HEK293 (cell line): ENCODE measurements at regions not wholly inside any gene's neighbourhood (a gene's known extent, or its start where the extent isn't known, plus 50 kb on each side); places are given as distances from the start of the nearest gene placed in this dataset.

Experiments used
- CTCF ChIA-PET: fragments of 350-600 bp; formaldehyde crosslinking; extraction: SDS; loops from one replicate; lab custom pipeline; 2021; ENCODE audit warnings: antibody characterized with exemption; lab: Yijun Ruan, JAX
- POLR2A ChIA-PET: fragments of 300-600 bp; formaldehyde crosslinking; extraction: SDS; loops from one replicate; lab custom pipeline; 2020; ENCODE audit warnings: antibody characterized with exemption, inconsistent platforms; lab: Yijun Ruan, JAX
- H3K27ac ChIP-seq: fragments of 200-500 bp; sonication (Bioruptor generic); 2 replicates; pipeline ENCODE4 v1.5.1; 2014; ENCODE audit warnings: low read depth, low read length, control low read depth, inconsistent platforms; ENCODE audit errors: extremely low read depth
- H3K36me3 ChIP-seq, 2 experiments: fragments of 200-500 bp in 1 of 2; sonication (Bioruptor generic) in 1 of 2; 1 replicate in 1 of 2; 2 replicates in 1 of 2; pipeline ENCODE4 v1.5.1; 2014 to 2017; ENCODE audit warnings: inconsistent platforms in 2 of 2, low read length in 2 of 2; ENCODE audit not compliant: control insufficient read depth in 2 of 2, insufficient read depth in 1 of 2
- H3K4me1 ChIP-seq: fragments of 200-500 bp; sonication (Bioruptor generic); 2 replicates; pipeline ENCODE4 v1.5.1; 2014; ENCODE audit warnings: mild to moderate bottlenecking, low read length, inconsistent platforms; ENCODE audit not compliant: control insufficient read depth, insufficient read depth
- H3K4me3 ChIP-seq: 2 replicates; pipeline ENCODE4 v1.5.1; 2011; ENCODE audit warnings: low read depth, mild to moderate bottlenecking, control low read depth, low read length, moderate library complexity
- H3K9me3 ChIP-seq: fragments of 200-500 bp; sonication (Bioruptor generic); 2 replicates; pipeline ENCODE4 v1.5.1; 2014; ENCODE audit warnings: low read depth, low read length, inconsistent platforms; ENCODE audit not compliant: control insufficient read depth, insufficient read depth
- AEBP2 ChIP-seq: fragments of 450-650 bp; formaldehyde crosslinking; IDR thresholded peaks from 2 replicates; pipeline ENCODE4 v1.5.1; 2016; ENCODE audit warnings: missing biosample characterization, missing genetic modification characterization, borderline replicate concordance
- ATF2 ChIP-seq: fragments of 450-650 bp; formaldehyde crosslinking; IDR thresholded peaks from 2 replicates; pipeline ENCODE4 v1.5.1; 2016; ENCODE audit warnings: missing biosample characterization, missing genetic modification characterization, low read depth
- BCL11A ChIP-seq: fragments of 450-650 bp; formaldehyde crosslinking; IDR thresholded peaks from 2 replicates; pipeline ENCODE4 v1.5.1; 2016; ENCODE audit warnings: low read depth, missing biosample characterization, missing genetic modification characterization
- HIC1 ChIP-seq: fragments of 450-650 bp; formaldehyde crosslinking; IDR thresholded peaks from 2 replicates; pipeline ENCODE4 v1.5.1; 2016; ENCODE audit warnings: missing biosample characterization, missing genetic modification characterization
- HOXD13 ChIP-seq: sonication (generic); formaldehyde crosslinking; IDR thresholded peaks from 2 replicates; pipeline ENCODE4 v1.8.0; 2022; ENCODE audit warnings: missing genetic modification reagents, borderline replicate concordance
- IKZF3 ChIP-seq: fragments of 450-650 bp; IDR thresholded peaks from 2 replicates; pipeline ENCODE4 v1.5.0; 2018; ENCODE audit warnings: missing biosample characterization, mild to moderate bottlenecking, missing genetic modification characterization, moderate library complexity
- KLF16 ChIP-seq: fragments of 450-650 bp; formaldehyde crosslinking; IDR thresholded peaks from 2 replicates; pipeline ENCODE4 v1.5.1; 2017; ENCODE audit warnings: missing biosample characterization, missing genetic modification characterization
- KLF17 ChIP-seq: fragments of 450-650 bp; formaldehyde crosslinking; IDR thresholded peaks from 2 replicates; pipeline ENCODE4 v1.5.1; 2016; ENCODE audit warnings: missing biosample characterization, missing genetic modification characterization
- PRDM6 ChIP-seq: fragments of 450-650 bp; formaldehyde crosslinking; IDR thresholded peaks from 2 replicates; pipeline ENCODE4 v1.5.1; 2017; ENCODE audit warnings: missing biosample characterization, missing genetic modification characterization
- SP2 ChIP-seq: fragments of 450-650 bp; formaldehyde crosslinking; IDR thresholded peaks from 2 replicates; pipeline ENCODE4 v1.5.1; 2016; ENCODE audit warnings: missing biosample characterization, missing genetic modification characterization
- ZBTB8A ChIP-seq: fragments of 450-650 bp; formaldehyde crosslinking; IDR thresholded peaks from 2 replicates; pipeline ENCODE4 v1.5.1; 2016; ENCODE audit warnings: missing biosample characterization, missing genetic modification characterization
- ZNF140 ChIP-seq: fragments of 450-650 bp; formaldehyde crosslinking; IDR thresholded peaks from 2 replicates; pipeline ENCODE4 v1.5.1; 2016; ENCODE audit warnings: missing biosample characterization, missing genetic modification characterization
- ZNF157 ChIP-seq: fragments of 450-650 bp; formaldehyde crosslinking; IDR thresholded peaks from 2 replicates; pipeline ENCODE4 v1.5.1; 2016; ENCODE audit warnings: missing biosample characterization, missing genetic modification characterization
- ZNF19 ChIP-seq: fragments of 450-650 bp; formaldehyde crosslinking; IDR thresholded peaks from 2 replicates; pipeline ENCODE4; 2016; ENCODE audit warnings: missing biosample characterization, missing genetic modification characterization, low read depth
- ZNF202 ChIP-seq: fragments of 450-650 bp; formaldehyde crosslinking; IDR thresholded peaks from 2 replicates; pipeline ENCODE4 v1.5.1; 2016; ENCODE audit warnings: missing biosample characterization, missing genetic modification characterization, borderline replicate concordance
- ZNF350 ChIP-seq: fragments of 450-650 bp; formaldehyde crosslinking; IDR thresholded peaks from 2 replicates; pipeline ENCODE4 v1.5.0; 2017; ENCODE audit warnings: missing biosample characterization, mild to moderate bottlenecking, missing genetic modification characterization
- ZNF394 ChIP-seq: fragments of 450-650 bp; formaldehyde crosslinking; IDR thresholded peaks from 2 replicates; pipeline ENCODE4 v1.5.1; 2016; ENCODE audit warnings: missing biosample characterization, missing genetic modification characterization, mild to moderate bottlenecking, moderate library complexity, borderline replicate concordance
- ZNF48 ChIP-seq: fragments of 450-650 bp; formaldehyde crosslinking; IDR thresholded peaks from 2 replicates; pipeline ENCODE4 v1.5.1; 2016; ENCODE audit warnings: missing biosample characterization, missing genetic modification characterization
- ZNF529 ChIP-seq: fragments of 450-650 bp; formaldehyde crosslinking; IDR thresholded peaks from 2 replicates; pipeline ENCODE4 v1.5.1; 2017; ENCODE audit warnings: missing genetic modification characterization, missing biosample characterization; ENCODE audit not compliant: insufficient replicate concordance
- ZNF596 ChIP-seq: fragments of 450-650 bp; IDR thresholded peaks from 2 replicates; pipeline ENCODE4 v1.5.0; 2018; ENCODE audit warnings: missing biosample characterization, mild to moderate bottlenecking, missing genetic modification characterization, moderate library complexity
- ZNF600 ChIP-seq: fragments of 450-650 bp; formaldehyde crosslinking; IDR thresholded peaks from 2 replicates; pipeline ENCODE4 v1.5.1; 2016; ENCODE audit warnings: missing biosample characterization, missing genetic modification characterization
- ZNF610 ChIP-seq: fragments of 450-650 bp; formaldehyde crosslinking; IDR thresholded peaks from 2 replicates; pipeline ENCODE4 v1.5.1; 2016; ENCODE audit warnings: missing biosample characterization, missing genetic modification characterization, borderline replicate concordance
- ZNF624 ChIP-seq: fragments of 450-650 bp; formaldehyde crosslinking; IDR thresholded peaks from 2 replicates; pipeline ENCODE4 v1.5.1; 2017; ENCODE audit warnings: missing biosample characterization, missing genetic modification characterization
- ZNF776 ChIP-seq: fragments of 450-650 bp; formaldehyde crosslinking; IDR thresholded peaks from 2 replicates; pipeline ENCODE4 v1.5.0; 2017; ENCODE audit warnings: missing biosample characterization, missing genetic modification characterization, borderline replicate concordance
- ZNF791 ChIP-seq: fragments of 450-650 bp; formaldehyde crosslinking; IDR thresholded peaks from 2 replicates; pipeline ENCODE4 v1.5.1; 2016; ENCODE audit warnings: missing biosample characterization, missing genetic modification characterization

- no peak for TF ChIP-seq PRDM6 (tag by site-specific recombination)
Measured at GRCh38 chr1:81304187-81304586, 496.5 kb upstream of the ADGRL2 start (continued).

GRCh38 chr1:81299892-81300291 lies 500.8 kb upstream of the ADGRL2 start:
- H3K36me3 ChIP-seq, result no peaks in the 10 kb centered on the region
- TF ChIP-seq ZNF610 (tag by site-specific recombination), result no peak
- no peak for TF ChIP-seq ATF2 (tag by site-specific recombination)
- TF ChIP-seq ZBTB8A, result no peak
- TF ChIP-seq BCL11A (tag by site-specific recombination), result no peak
- TF ChIP-seq ZNF776 (tag by site-specific recombination), result no peak
- no peak for TF ChIP-seq ZNF394 (tag by site-specific recombination)
- TF ChIP-seq HOXD13 (CRISPR knock-in tag), result no peak
- no peak for TF ChIP-seq ZNF48 (tag by site-specific recombination)
- no peak for TF ChIP-seq ZNF624 (tag by site-specific recombination)
- no peak for TF ChIP-seq ZNF140 (tag by site-specific recombination)
- no peak for TF ChIP-seq SP2 (tag by site-specific recombination)
- TF ChIP-seq HIC1 (tag by site-specific recombination), result no peak
- H3K4me1 ChIP-seq, result no peaks in the 10 kb centered on the region
- no peak overlapping the region for H3K4me3 ChIP-seq
- H3K27ac ChIP-seq, result no peak overlapping the region
- no peaks in the 10 kb centered on the region for H3K9me3 ChIP-seq
- CTCF ChIA-PET, result no interaction called here
- POLR2A ChIA-PET, result no interaction called here

GRCh38 chr1:81298266-81298665 lies 502.5 kb upstream of the ADGRL2 start:
- ChIA-PET POLR2A (no interaction called here), CTCF (no interaction called here)
- H3K27ac ChIP-seq, result no peak overlapping the region
- H3K9me3 ChIP-seq, result no peaks in the 10 kb centered on the region
- no peak for TF ChIP-seq ZNF350
- TF ChIP-seq ZNF600, result no peak
- no peak for TF ChIP-seq AEBP2 (tag by site-specific recombination)
- TF ChIP-seq ZNF48 (tag by site-specific recombination), result no peak
- TF ChIP-seq ZNF529, result no peak
- TF ChIP-seq ZNF19 (tag by site-specific recombination), result no peak
- no peak for TF ChIP-seq ZNF202 (tag by site-specific recombination)
- TF ChIP-seq KLF17 (tag by site-specific recombination), result no peak
- no peak for TF ChIP-seq ZNF157 (tag by site-specific recombination)
- TF ChIP-seq ZNF596, result no peak
- no peak for TF ChIP-seq ZNF140 (tag by site-specific recombination)
- TF ChIP-seq IKZF3 (tag by site-specific recombination), result no peak
- TF ChIP-seq KLF16 (tag by site-specific recombination), result no peak
- no peak for TF ChIP-seq ZNF791 (tag by site-specific recombination)
- no peak overlapping the region for H3K4me3 ChIP-seq
- H3K4me1 ChIP-seq, result no peaks in the 10 kb centered on the region
- no peaks in the 10 kb centered on the region for H3K36me3 ChIP-seq
